PC-9 (cell line): ENCODE measurements at regions not wholly inside any gene's neighbourhood (a gene's known extent, or its start where the extent isn't known, plus 50 kb on each side); places are given as distances from the start of the nearest gene placed in this dataset.

Experiments used
- BruUV-seq: library from RNA; stranded (reverse); fragments of 400-500 nt; replicated peaks from 2 replicates; lab custom pipeline; 2021; lab: Mats Ljungman, UMichigan
- CTCF ChIA-PET: fragments of 300-600 bp; sonication (Branson Sonifier 250); formaldehyde crosslinking; loops from one replicate; lab custom pipeline; 2022; ENCODE audit warnings: antibody characterized with exemption; lab: Charles Lee
- POLR2A ChIA-PET: fragments of 300-600 bp; sonication (Branson Sonifier 250); formaldehyde crosslinking; loops from one replicate; lab custom pipeline; 2022; ENCODE audit warnings: antibody characterized with exemption; ENCODE audit not compliant: unreplicated experiment; lab: Charles Lee
- DNase-seq, 2 experiments: peaks; one replicate each; pipeline versions ENCODE4 v3.0.0 to v3.0.0-alpha.2; 2015 to 2022; ENCODE audit warnings: mixed read lengths in 1 of 2
- H2AFZ ChIP-seq: fragments of 200-600 bp; sonication (generic); 2 replicates; pipeline ENCODE4 v1.8.1; 2017; ENCODE audit warnings: antibody characterized with exemption
- H3F3A ChIP-seq: fragments of 200-600 bp; sonication (generic); 2 replicates; pipeline ENCODE4 v1.8.1; 2017; ENCODE audit warnings: antibody characterized with exemption, mild to moderate bottlenecking, low read depth; ENCODE audit not compliant: insufficient read depth
- H3K27ac ChIP-seq: fragments of 200-600 bp; sonication (generic); 2 replicates; pipeline ENCODE4 v1.6.1; 2016; ENCODE audit warnings: mixed run types
- H3K27me3 ChIP-seq: fragments of 200-600 bp; sonication (generic); 2 replicates; pipeline ENCODE4 v1.6.1; 2016; ENCODE audit warnings: low read depth, mixed run types; ENCODE audit not compliant: insufficient read depth
- H3K36me3 ChIP-seq: fragments of 200-600 bp; sonication (generic); 2 replicates; pipeline ENCODE4 v1.6.1; 2016; ENCODE audit warnings: low read depth, mixed run types
- H3K4me1 ChIP-seq: fragments of 200-600 bp; sonication (generic); replicated peaks from 2 replicates; pipeline ENCODE4 v1.6.1; 2016; ENCODE audit warnings: mixed run types; ENCODE audit not compliant: insufficient read depth
- H3K4me2 ChIP-seq: fragments of 200-600 bp; sonication (generic); 2 replicates; pipeline ENCODE4 v1.6.1; 2017; ENCODE audit warnings: mixed run types
- H3K4me3 ChIP-seq: fragments of 200-600 bp; sonication (generic); 2 replicates; pipeline ENCODE4 v1.6.1; 2016; ENCODE audit warnings: mixed run types
- H3K79me2 ChIP-seq: fragments of 200-600 bp; sonication (generic); 2 replicates; pipeline ENCODE4 v1.6.1; 2017; ENCODE audit warnings: low read depth, mixed run types
- H3K9me2 ChIP-seq: fragments of 200-600 bp; sonication (generic); 2 replicates; pipeline ENCODE4 v1.8.1; 2017; ENCODE audit warnings: mild to moderate bottlenecking; ENCODE audit not compliant: insufficient read depth
- H3K9me3 ChIP-seq: fragments of 200-600 bp; sonication (generic); 2 replicates; pipeline ENCODE4 v1.8.1; 2016; ENCODE audit warnings: low read depth; ENCODE audit not compliant: insufficient read depth
- H4K20me1 ChIP-seq: fragments of 200-600 bp; sonication (generic); 2 replicates; pipeline ENCODE4 v1.8.1; 2017; ENCODE audit not compliant: insufficient read depth
- CTCF ChIP-seq: fragments of 200-600 bp; sonication (generic); conservative IDR thresholded peaks from 2 replicates; pipeline ENCODE4 v1.6.1; 2017; ENCODE audit warnings: mixed run types, antibody characterized with exemption, mild to moderate bottlenecking, moderate library complexity
- EZH2 ChIP-seq: fragments of 200-600 bp; sonication (generic); IDR thresholded peaks from 2 replicates; pipeline ENCODE4 v1.8.0; 2017; ENCODE audit warnings: antibody characterized with exemption, low read depth
- intact Hi-C: fragments of 100-400 bp; cut with micrococcal nuclease; formaldehyde crosslinking; loops from one replicate; pipeline ENCODE4 v1.10.0; 2022; ENCODE audit not compliant: unreplicated experiment

- CTCF ChIA-PET = no interaction called here
- no peak for TF ChIP-seq CTCF
- no peak for TF ChIP-seq EZH2
- no TSS peak for BruUV-seq
- Histone ChIP-seq H3K4me3 (no peak overlapping the region), H3K79me2 (no peaks in the 10 kb centered on the region), H3K36me3 (no peaks in the 10 kb centered on the region), H3F3A (peaks cover 4% of the 10 kb centered on the region; the same call in 1 of the 2 replicates), H3K9me2 (no peaks in the 10 kb centered on the region), H4K20me1 (no peaks in the 10 kb centered on the region), H3K9me3 (no peaks in the 10 kb centered on the region), H3K27ac (no peak overlapping the region), H3K4me2 (no peak overlapping the region), H2AFZ (no peak overlapping the region), H3K4me1 (no peaks in the 10 kb centered on the region), H3K27me3 (no peaks in the 10 kb centered on the region)
- intact Hi-C loops = no loop called here
- DNase-seq = no peak
- POLR2A ChIA-PET = no interaction called here
These were observed 348.2 kb downstream of the SAMD5 start for GRCh38 chr6:147856687-147857086.

- TF ChIP-seq CTCF (no peak), EZH2 (no peak)
- no peak overlapping the region for H3K4me2 ChIP-seq
- no peaks in the 10 kb centered on the region for H3K4me1 ChIP-seq
- BruUV-seq = no TSS peak
- H2AFZ ChIP-seq = no peak overlapping the region
- H3K27me3 ChIP-seq = no peaks in the 10 kb centered on the region
- H3F3A ChIP-seq = peaks cover 4% of the 10 kb centered on the region; the same call in 1 of the 2 replicates
- no peak for DNase-seq
- POLR2A ChIA-PET = no interaction called here
- CTCF ChIA-PET = no interaction called here
- no peaks in the 10 kb centered on the region for H3K9me3 ChIP-seq
- intact Hi-C loops = no loop called here
- no peaks in the 10 kb centered on the region for H3K9me2 ChIP-seq
- no peaks in the 10 kb centered on the region for H4K20me1 ChIP-seq
- no peaks in the 10 kb centered on the region for H3K36me3 ChIP-seq
- no peak overlapping the region for H3K27ac ChIP-seq
- no peak overlapping the region for H3K4me3 ChIP-seq
- no peaks in the 10 kb centered on the region for H3K79me2 ChIP-seq
These were observed 349.9 kb downstream of the SAMD5 start for GRCh38 chr6:147858421-147858820.

- POLR2A ChIA-PET = no interaction called here
- Histone ChIP-seq H4K20me1 (no peaks in the 10 kb centered on the region), H3K27ac (no peak overlapping the region), H3K79me2 (no peaks in the 10 kb centered on the region), H2AFZ (no peak overlapping the region), H3K4me1 (no peaks in the 10 kb centered on the region), H3F3A (peaks cover 4% of the 10 kb centered on the region; the same call in 1 of the 2 replicates), H3K4me2 (no peak overlapping the region), H3K9me2 (no peaks in the 10 kb centered on the region), H3K4me3 (no peak overlapping the region), H3K36me3 (no peaks in the 10 kb centered on the region), H3K9me3 (no peaks in the 10 kb centered on the region), H3K27me3 (no peaks in the 10 kb centered on the region)
- no TSS peak for BruUV-seq
- CTCF ChIA-PET = no interaction called here
- DNase-seq = no peak
- intact Hi-C loops = no loop called here
- TF ChIP-seq CTCF (no peak), EZH2 (no peak)
These were observed 350.6 kb downstream of the SAMD5 start for GRCh38 chr6:147859071-147859470.
